RPMI8226 (cell line): ENCODE measurements at regions not wholly inside any gene's neighbourhood (a gene's known extent, or its start where the extent isn't known, plus 50 kb on each side); places are given as distances from the start of the nearest gene placed in this dataset.
"Not testable (repeated sequence)": the region's sequence is repeated elsewhere in the genome, so short reads cannot be mapped to it uniquely, and the experiment has no call there.

ENCODE experiments used
- DNase-seq: peaks from one replicate; pipeline ENCODE4 v3.0.0-alpha.2; 2015

DNA sequence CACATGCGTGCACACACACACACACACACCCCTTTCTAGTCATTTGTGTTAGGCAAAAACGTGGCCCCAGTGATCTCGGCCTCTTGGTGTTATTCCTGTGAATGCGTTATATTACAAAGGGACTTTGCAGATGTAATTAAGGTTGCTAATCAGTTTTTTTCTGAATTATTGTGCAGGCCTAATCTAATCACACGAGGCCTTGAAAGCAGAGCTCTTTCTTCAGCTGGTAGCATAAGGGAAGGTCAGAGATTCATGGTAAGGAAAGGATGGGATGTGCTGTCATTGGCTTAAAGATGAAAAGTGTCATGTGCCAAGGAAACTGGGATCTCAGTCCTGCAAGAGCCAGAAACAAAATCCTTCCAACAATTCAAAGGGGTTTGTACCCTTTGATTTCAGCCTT lies 113.4 kb upstream of the ELAC2 start:
- DNase-seq: no peak

DNA sequence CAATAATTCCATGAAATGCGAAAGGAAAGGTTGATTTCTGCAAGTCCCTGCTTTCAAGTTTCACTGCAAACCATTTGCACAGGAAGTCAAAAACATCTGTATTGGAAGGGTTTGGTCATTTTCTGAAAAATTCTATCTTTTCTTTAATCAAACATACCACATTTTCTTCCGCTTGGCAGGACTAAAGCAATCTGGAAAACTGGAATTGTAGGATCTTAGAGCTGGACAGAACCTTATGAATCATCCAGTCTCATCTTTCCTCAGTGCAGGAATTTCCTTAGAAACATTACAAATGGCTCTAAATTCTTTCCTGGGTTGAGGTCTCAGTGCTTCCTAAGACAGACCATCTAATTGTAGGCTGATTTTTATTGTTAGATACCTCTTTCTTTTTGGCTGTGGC lies 111.5 kb upstream of the ELAC2 start:
- no peak for DNase-seq

DNA sequence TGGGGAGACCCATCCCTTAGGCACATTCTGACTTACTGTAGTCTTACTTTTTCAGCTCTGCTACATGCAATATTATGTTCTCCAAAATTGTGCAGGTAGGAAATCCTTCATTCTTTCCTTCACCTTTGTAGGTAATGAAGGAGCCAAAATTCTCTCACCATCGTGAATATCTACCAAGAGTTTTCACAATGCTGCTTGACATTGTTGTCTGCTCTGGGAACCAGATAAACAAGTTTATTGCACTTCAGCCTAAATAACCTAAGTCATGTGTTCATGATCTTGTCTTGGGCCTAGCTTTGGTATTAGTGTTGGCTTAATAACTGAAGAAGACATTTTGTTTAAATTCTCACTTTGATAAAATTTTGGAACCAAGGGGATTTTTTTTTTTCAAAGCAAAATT lies 110.8 kb upstream of the ELAC2 start:
- no peak for DNase-seq

DNA sequence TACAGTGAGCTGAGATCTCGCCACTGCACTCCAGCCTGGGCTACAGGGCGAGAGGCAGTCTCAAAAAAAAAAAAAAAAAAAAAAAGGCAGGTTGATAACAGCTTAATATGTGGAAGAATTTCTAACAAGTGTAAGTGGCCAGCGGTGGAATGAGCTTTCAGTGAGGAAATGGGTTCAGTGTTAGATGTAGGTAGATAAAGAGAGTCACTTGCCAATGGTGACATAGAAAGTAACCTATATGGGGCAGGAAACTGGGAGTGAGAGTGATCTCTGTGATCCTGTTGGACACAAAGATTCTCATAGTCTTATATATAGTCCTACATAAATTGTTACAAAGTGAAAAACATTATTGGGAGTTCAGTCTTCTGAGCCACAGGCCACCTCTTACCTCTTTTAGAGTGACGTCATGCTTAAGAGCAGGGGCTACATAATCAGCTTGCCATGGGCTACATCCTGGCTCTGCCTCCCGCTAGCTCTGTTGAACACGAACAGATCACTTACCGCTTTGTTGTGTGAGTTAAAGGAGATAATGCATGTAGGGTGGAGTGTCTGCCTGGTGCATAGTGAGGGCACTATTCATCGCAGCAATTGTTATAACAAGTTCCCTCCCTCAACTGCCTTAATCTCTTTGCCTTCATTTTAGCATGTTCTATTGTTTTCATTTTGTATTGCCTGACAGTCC lies 110.2 kb upstream of the ELAC2 start:
- DNase-seq: no peak

DNA sequence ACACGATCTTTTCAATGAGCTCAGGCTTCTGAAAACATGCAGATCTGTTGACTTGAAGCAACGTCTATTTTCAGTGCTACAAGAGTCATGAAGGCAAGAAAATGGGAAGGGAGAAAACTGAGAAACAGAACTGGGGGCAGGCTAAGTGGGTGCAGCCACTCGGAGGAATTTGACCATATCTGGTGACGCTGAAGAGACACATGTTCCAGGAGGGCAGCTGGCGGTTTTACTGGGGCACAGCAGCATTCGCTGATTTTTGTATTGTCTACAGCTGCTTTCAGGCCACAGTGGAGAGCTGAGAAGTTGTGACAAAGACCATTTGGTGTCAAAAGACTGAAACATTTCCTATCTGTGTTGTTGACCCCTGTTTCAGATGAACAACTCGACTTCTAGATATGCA lies 103.0 kb upstream of the ELAC2 start:
- no peak for DNase-seq

DNA sequence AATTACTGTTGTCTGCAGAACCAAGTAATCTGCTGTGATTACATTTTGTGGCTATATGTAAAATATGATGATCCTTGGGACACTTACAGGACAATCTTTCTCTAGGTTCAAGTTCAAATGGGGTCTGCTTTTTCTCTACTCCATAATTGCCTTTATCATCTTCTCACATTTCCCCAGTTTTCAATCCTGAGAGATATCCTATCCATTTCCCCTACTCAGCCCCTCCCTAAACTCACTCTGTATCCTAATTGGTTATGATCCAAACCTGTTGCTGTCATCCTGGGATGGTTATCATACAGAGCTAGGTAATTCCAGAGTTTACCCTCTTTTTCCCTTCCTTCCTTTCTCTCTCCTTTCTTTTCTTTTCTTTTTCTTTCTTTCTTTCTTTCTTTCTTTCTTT lies 100.5 kb upstream of the ELAC2 start:
- no peak for DNase-seq

DNA sequence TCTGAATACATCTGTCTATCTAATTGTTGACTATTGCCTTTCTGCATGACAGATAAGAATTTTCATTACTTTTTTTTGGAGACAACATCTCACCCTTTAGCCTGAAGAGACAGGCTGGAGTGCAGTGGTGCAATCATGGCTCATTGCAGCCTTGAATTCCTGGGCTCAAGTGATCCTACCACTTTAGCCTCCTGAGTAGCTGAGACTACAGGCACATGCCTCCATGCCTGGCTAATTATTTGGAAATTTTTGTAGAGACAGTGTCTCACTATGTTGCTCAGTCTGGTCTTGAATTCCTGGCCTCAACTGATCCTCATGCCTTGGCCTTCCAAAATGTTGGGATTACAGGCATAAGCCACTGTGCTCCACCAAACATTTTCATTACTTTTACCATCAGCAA lies 99.8 kb upstream of the ELAC2 start:
- DNase-seq: no peak

DNA sequence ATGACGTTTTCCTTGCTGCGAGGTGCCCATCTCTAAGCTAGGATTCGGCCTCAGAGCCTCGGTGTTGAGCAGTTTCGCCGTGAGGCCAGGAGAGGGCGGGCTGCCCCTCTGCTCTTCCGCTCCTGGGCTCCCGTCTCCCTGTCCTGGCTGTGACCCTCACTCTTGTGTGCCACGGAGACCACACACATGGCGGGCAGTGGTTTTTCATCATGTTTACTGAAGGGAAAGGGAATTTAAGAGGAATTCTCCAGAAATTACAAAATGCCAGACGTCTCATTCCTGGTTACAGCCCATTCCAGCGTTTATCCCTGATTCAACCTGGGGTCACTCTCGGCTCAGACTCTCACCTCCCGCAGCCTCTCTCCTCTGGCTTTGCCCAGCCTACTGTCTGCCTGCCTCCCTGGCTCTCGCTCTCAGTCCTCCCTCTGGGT lies 96.8 kb upstream of the ELAC2 start:
- peak; percentile 30 for DNase-seq

DNA sequence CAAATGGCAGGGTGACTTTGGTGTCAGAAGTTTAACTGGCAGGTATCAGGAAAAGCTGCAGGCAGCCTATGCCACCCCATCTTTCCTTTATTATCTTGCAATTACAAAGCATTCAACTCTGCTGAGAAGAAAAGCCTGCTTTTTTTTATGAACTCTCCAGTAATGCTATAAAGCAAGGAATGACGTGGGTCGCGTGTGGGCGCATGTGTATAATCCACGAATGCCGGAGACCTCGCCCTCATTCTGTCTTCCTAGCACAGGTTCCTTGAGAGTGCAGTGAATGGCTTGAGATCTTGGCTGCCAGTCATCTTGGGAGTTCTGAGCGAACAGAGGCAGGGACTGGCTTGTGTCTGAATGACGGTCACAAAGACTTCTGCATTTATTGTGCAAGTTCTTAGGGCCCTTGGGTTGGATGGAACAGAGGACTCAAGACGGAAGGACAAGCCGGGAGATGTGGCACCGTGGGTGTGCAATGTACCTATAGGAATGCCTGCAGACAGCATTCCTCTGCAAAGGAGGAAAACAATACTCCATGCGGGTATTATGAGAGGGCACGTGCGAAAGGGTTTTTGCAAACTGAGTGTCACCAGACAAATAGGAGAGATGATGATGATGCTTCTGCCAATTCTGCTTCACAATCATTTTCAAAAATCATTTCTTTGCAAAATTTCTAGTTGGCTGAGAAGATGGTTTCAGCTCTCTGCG lies 96.1 kb upstream of the ELAC2 start:
- DNase-seq: no peak

DNA sequence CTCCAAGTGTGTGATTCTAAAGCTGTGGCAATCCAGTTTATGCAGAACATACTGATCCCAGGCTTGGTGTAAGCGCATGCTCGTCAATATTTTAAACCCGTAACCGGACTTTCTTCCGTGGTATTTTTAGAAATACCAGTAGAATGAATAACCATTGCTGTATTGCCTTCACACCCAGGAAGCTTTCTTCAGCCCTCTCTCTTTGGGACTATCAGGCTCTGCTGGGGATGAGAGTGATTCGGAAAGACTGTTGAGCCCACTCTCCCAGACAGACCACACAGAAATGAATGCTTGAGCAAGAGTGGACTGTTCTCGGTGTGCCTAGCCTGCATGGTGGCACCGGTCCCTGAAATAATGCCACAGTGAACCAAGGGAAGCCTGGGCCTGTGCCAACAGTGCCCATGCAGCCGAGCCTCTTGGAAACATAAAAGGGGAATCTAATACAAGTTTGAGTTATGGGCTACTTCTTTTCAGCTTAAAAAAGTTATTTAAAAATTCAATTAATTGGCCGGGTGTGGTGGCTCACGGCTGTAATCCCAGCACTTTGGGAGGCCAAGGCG lies 89.9 kb upstream of the ELAC2 start:
- DNase-seq: no peak

DNA sequence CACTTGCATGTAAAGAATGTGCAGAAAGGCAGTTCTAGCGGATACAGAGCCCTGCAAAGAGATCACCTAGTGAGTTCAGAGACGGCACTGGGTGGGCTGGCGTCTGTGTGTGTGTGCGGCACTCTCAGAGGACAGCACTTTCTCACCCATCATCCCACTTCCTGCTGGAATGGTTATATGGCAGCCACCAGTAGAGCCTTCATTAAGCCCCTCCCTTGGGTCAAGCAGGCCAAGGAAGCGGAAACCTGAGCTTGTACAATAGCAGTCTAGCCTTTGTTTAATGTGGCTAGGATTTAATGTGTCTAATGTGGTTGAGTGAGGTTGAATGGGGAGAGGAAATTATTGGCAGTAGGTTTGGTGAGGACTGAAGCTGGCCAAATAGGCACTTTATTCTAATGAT lies 88.3 kb upstream of the ELAC2 start:
- DNase-seq: no peak

DNA sequence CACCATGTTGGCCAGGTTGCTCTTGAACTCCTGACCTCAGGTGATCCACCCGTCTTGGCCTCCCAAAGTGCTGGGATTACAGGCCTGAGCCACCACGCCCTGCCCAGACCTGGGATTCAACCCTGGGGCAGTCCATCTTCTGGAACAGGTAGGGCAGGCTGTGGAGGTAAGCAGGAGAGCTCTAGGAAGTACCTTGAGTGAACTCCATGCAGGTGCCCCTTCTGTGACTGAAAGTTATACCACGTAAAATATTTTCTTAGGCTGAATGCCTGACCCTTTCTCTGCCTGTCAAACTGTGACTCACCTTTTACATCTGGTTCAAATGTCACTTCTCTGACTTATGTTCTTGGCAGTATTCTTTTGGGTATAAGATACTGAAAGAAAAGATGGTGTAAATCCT lies 86.7 kb upstream of the ELAC2 start:
- DNase-seq: no peak

DNA sequence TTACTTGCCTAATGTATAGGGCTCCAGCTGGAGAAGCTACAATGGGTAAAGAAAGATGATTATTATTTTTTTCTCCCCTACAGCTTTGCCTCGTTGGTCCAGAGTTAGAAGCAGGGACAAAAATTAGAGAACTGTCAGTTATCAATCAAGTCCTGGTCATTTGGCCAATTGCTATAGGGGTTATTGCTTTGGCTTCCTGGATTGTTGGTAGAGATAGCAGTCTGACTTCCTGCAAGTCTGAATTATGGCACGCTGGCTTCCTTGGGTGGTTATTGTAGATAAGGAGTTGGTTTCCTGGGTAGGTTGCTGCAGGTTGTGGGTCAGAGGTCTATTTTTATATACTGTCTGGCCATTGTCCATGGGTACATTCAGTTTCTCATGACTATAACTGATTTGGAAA lies 84.7 kb upstream of the ELAC2 start:
- no peak for DNase-seq

DNA sequence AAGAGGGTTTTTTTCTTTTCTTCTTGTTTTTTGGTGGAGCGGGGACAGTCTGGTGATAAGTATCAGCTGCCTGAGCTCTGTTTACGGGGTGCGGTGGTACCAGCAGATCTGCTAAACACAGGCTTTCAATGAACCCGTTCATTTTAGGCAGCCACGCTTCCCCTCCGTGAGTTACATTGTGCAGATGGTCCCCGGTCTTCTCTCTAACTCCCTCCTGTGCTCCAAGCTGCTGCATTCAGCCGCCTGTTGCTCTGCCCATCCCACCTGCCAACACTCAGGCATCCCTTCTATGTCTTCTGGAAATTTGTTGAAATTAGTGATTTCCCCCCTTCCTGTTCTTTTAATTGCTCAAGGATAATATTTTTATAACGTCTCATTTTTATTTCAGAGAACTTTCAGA lies 82.1 kb upstream of the ELAC2 start:
- DNase-seq: no peak

DNA sequence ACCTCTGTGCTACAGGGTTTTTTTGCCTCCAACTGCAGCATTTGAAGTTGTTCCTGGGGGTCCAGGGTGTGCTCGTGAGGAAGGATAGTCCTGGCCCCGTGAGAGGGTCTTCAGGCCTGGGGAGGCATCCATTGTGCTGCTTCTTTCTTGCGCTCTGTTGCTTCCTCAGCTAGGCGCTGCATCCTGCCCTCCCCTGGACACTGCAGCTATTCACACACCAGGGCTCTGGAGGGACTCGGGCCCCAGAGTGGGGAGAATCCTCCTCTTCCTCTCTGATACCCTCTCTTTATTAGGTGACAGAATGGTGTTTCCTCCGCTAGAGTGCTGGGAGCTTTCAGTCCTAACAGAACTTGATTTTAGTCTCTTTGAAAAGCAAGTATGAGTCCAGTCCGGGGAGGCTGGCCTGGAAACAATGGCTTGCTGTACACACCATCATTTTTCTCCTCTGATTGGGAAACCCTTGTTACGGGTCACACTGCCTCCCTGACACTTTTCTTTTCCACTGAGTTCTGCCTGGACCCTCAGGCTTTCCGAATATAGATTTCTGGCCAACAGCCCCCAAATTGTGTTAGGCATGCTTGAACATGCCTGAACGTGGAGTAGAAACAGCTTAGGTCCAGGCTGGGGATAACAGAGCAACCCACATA lies 81.4 kb upstream of the ELAC2 start:
- no peak for DNase-seq

DNA sequence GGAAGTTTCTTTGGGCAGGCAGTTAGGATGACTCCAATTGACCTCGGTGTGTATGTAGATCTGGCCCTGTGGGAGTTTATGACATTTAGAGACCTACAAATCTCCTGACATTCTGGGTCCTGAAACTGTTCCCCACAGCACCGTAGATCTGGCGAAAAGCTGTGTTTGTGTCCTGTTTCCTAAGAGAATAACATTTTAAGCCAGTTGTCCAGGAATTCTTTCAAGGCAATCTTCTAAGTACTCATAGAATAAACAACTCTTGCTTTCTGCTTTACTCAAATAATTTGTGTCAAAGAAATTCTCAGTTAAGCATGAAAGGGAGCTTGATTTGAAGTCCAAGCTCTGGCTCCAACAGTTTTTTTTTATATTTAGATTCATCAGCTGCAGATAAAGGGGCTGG lies 78.5 kb upstream of the ELAC2 start:
- DNase-seq: no peak

DNA sequence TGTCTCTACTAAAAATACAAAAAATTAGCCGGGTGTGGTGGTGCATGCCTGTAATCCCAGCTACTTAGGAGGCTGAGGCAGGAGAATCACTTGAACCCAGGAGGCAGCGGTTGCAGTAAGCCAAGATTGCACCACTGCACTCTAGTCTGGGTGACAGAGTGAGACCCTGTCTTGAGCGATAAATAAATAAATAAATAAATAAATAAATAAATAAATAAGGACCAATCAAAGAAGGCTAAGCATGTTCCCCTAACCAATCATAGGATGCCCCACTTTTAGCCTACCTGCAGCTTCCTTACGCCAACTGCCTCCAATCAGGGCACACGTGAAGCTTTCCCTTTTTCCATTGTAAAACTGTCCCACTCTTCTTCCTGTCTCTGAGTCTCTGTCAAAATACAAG lies 74.2 kb upstream of the ELAC2 start:
- not testable (repeated sequence) for DNase-seq

DNA sequence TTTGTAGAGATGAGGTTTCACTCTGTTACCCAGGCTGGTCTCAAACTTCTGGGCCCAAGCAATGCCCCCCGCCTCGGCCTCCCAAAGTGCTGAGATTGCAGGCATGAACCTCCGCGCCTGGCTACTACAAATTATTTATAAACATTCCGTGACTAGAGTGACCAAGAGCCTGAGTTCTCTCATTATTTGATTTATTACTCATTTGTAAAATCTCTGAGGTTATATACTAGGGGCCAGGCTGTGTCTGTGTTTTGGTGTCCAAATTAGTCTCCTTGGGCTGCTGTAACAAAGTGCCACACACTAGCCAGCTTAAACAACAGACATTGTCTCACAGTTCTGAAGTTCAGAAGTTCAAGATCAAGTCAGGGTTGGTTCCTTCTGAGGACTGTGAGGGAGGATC lies 70.8 kb upstream of the ELAC2 start:
- no peak for DNase-seq

DNA sequence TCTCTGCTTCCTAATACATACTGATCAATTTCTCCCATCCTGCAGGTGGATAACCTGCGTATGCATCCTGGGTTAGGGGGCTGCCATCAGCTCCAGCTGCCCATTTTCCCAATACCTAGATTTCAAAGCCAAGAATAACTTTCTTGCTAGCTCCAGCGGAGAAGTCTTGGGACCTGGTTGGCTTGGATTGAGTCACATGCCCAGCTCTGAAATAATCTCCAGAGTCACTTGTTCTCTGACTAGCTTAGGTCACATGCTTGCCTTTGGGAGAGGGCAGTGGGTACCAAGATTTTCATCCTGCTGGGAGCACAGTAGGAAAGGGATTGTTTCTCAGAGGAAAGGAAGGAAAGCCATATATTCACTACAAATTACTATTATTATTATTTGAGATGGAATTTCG lies 70.0 kb upstream of the ELAC2 start:
- no peak for DNase-seq

DNA sequence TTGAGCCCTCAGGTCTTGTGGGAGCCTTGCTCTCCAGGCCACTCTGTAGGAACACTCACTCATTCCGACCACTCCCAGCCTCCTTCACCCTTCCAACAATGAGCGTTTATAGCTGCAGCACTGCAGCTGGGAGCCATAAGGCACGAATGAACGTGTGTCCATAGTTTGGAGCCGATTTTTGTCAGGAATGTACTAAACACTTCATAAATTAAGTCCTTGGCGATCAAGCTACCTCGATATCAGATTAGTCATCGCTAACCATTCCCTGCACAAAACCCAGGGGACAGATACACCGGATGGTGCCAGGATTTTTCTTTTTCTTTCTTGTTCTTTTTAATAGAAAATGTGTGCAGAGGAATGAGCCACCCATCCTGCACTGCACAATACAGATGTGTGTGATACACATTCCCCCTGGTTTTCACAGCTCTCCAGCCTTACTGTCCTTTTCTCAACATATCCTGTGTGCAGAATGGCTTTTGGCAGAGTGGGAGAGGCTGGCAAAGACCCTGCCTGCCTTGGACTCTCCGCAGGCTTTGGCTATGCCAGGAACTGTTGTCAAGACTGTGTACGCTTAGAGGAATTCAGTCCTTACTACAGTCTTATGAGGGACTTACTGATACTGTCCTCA lies 68.4 kb upstream of the ELAC2 start:
- DNase-seq: no peak

DNA sequence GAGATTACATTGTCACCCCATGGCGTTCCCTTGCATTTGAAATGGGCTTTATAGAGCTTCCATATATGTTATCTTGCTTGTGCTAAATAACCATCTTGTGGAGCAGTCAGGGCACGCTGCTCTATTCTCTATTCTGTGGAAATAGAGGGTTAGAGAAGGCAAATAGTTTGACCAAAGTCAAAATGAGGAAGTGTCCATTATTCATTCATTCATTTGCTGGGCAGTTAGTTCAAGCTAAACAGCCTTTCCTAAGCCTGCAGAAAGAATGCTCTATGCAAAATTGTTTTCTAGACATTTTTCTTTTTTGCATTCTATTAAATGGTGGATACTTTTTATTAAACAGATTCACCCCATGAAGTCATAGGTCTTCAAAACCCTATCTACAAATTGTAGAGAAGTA lies 67.8 kb upstream of the ELAC2 start:
- DNase-seq: no peak

DNA sequence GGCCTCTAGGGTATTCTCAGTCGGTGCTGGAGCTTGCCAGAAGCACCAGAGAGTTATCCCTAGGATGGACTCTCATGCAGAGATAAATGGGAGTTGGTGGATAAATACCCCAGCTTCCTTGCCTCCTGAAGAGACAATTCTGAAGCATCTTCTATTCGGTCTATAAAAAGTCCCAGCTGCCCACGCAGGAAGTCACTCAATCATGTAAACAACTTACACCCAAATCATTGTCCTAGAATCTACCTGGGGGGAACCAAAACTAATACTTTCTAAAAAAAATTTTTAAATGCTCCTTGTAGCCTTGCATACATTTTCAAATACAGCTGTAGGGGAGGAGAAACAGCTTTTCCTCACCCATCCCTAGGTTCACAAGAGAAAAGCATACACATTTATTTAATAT lies 66.6 kb upstream of the ELAC2 start:
- DNase-seq: no peak

DNA sequence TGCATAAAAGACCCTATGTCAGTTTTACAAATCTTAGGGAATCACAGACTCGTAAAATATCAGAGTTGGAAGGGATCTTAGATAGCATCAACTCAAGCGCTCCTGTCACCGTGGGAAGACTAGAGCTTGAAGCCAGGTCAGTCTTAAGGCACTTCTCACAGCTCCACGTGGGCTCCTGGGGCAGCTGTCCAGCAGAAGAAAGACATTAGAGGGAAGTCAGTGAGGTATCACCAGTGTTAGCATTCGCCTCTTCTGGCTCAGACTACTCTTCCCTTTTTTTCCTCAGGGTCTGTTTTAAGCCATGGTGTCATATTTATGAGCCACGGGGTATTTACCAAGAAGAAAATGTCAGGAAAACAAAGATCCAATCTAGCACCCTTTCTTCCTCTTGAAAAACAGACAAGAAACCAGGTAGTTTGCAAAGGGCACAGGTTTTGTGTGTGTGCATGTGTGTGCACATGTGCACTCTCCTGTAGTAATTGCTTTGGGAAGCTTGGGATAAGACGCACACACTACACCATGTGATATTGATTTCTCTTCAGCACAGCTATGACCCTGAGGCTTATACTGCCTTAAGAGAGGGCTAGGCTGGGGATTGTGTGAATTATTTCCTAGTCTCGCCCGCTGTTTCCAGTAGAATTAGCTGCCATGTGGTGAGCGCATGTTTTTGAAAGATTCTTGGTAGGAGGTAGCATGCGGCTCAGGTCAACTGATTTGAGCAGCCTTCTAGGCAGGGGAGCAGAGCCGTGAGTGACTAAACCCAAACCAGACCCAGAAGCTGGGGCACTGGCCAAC lies 61.0 kb upstream of the ELAC2 start:
- DNase-seq: no peak
